K562 (cell line): ENCODE measurements at regions not wholly inside any gene's neighbourhood (a gene's known extent, or its start where the extent isn't known, plus 50 kb on each side); places are given as distances from the start of the nearest gene placed in this dataset.

Experiments used
- ATAC-seq: fragments of 200-7000 bp; cut with Tn5 transposase; 3 replicates; pipeline ENCODE4 v1.9.1; 2020; ENCODE audit warnings: moderate library complexity
- BruUV-seq: library from RNA; stranded (reverse); fragments of 400-500 nt; replicated peaks from 2 replicates; lab custom pipeline; 2021; lab: Mats Ljungman, UMichigan
- CTCF ChIA-PET: fragments of 300-600 bp; formaldehyde crosslinking; extraction: SDS; loops from one replicate; lab custom pipeline; 2021; ENCODE audit warnings: low intra/inter-chr PET ratio; lab: Yijun Ruan, JAX
- POLR2A ChIA-PET: fragments of 300-600, 350-650 bp; sonication (Branson Sonifier 250); formaldehyde crosslinking; extraction: SDS; loops from one replicate; lab custom pipeline; 2021; ENCODE audit warnings: antibody characterized with exemption, inconsistent platforms; lab: Yijun Ruan, JAX
- DNase-seq, 4 experiments: peaks; one replicate each; pipeline versions ENCODE4 v3.0.0 to v3.0.0-alpha.2; 2011 to 2018; ENCODE audit warnings: low spot score in 3 of 4, mixed read lengths in 3 of 4; ENCODE audit errors: extremely low read depth in 1 of 4
- FAIRE-seq: peaks from 2 replicates; lab custom pipeline; 2011; peaks lifted over from hg19 to GRCh38; lab: Jason Lieb, UNC
- H2AFZ ChIP-seq: 2 replicates; pipeline ENCODE4 v1.6.0; 2011; ENCODE audit warnings: low read depth, low read length, control low read depth, inconsistent platforms
- H3K27ac ChIP-seq: fragments of 200-600 bp; 3 replicates; pipeline ENCODE4 v1.8.0; 2011; ENCODE audit warnings: low read depth, mild to moderate bottlenecking, control low read depth, inconsistent platforms, low read length, moderate library complexity, mixed read lengths; ENCODE audit errors: extremely low read depth
- H3K27me3 ChIP-seq, 2 experiments: fragments of 300-600 bp in 1 of 2; 2 replicates in 1 of 2; 3 replicates in 1 of 2; pipeline versions ENCODE4 v1.6.0 to v1.8.0; 2011; ENCODE audit warnings: inconsistent platforms in 2 of 2, low read length in 2 of 2, mild to moderate bottlenecking in 1 of 2, mixed read lengths in 1 of 2, moderate library complexity in 1 of 2; ENCODE audit not compliant: control insufficient read depth in 2 of 2, insufficient read depth in 2 of 2
- H3K36me3 ChIP-seq: fragments of 300-600 bp; 3 replicates; pipeline ENCODE4 v1.8.0; 2011; ENCODE audit warnings: mild to moderate bottlenecking, low read length, inconsistent platforms; ENCODE audit not compliant: control insufficient read depth, insufficient read depth
- H3K4me1 ChIP-seq, 2 experiments: fragments of 200-600 bp in 1 of 2; replicated peaks in 1 of 2; 2 replicates in 1 of 2; 3 replicates in 1 of 2; pipeline versions ENCODE4 v1.5.1 to v1.8.0; 2011; ENCODE audit warnings: inconsistent platforms in 2 of 2, low read length in 2 of 2, mild to moderate bottlenecking in 1 of 2, mixed read lengths in 1 of 2, moderate library complexity in 1 of 2; ENCODE audit not compliant: control insufficient read depth in 2 of 2, insufficient read depth in 2 of 2
- H3K4me2 ChIP-seq: 2 replicates; pipeline ENCODE4 v1.6.1; 2011; ENCODE audit warnings: low read length, control low read depth, inconsistent platforms, mixed read lengths; ENCODE audit not compliant: insufficient read depth
- H3K4me3 ChIP-seq: fragments of 200-600 bp; sonication (generic), shearing (Covaris generic); 2 replicates; pipeline ENCODE4 v1.5.1; 2016; ENCODE audit warnings: control low read depth, inconsistent platforms
- H3K79me2 ChIP-seq: fragments of 200-600 bp; 3 replicates; pipeline ENCODE4 v1.8.0; 2011; ENCODE audit warnings: low read length, inconsistent platforms; ENCODE audit not compliant: control insufficient read depth, insufficient read depth
- H3K9ac ChIP-seq, 2 experiments: 2 replicates each; pipeline versions ENCODE4 v1.6.0 to v1.6.1; 2011; ENCODE audit warnings: low read depth in 2 of 2, low read length in 2 of 2, control low read depth in 1 of 2, inconsistent platforms in 1 of 2, mild to moderate bottlenecking in 1 of 2, mixed read lengths in 1 of 2; ENCODE audit not compliant: insufficient read depth in 1 of 2
- H3K9me1 ChIP-seq: one replicate; pipeline ENCODE4 v1.6.0; 2011; ENCODE audit warnings: inconsistent platforms, mild to moderate bottlenecking, low read length, moderate library complexity; ENCODE audit not compliant: control insufficient read depth, insufficient read depth
- H3K9me3 ChIP-seq: replicated peaks from 2 replicates; pipeline ENCODE4 v1.5.1; 2011; ENCODE audit warnings: low read depth, low read length, inconsistent platforms; ENCODE audit not compliant: control insufficient read depth, insufficient read depth
- H4K20me1 ChIP-seq: replicated peaks from 2 replicates; pipeline ENCODE4 v1.6.1; 2011; ENCODE audit warnings: low read length, inconsistent platforms, mixed read lengths; ENCODE audit not compliant: control insufficient read depth, insufficient read depth
- CREBBP ChIP-seq: IDR thresholded peaks from one replicate; pipeline ENCODE4 v1.6.1; 2012; ENCODE audit warnings: low read depth, mild to moderate bottlenecking, control low read depth, inconsistent platforms, low read length
- DIDO1 ChIP-seq: fragments of 450-650 bp; IDR thresholded peaks from 2 replicates; pipeline ENCODE4 v1.6.1; 2016; ENCODE audit warnings: low read depth, missing biosample characterization, missing genetic modification characterization
- HDAC6 ChIP-seq: IDR thresholded peaks from 2 replicates; pipeline ENCODE4 v1.6.1; 2012; ENCODE audit warnings: low read depth, mild to moderate bottlenecking, control low read depth, inconsistent platforms, low read length, moderate library complexity
- HLTF ChIP-seq: fragments of 450-650 bp; IDR thresholded peaks from 2 replicates; pipeline ENCODE4 v1.6.1; 2016
- PRMT5 ChIP-seq: sonication (generic); formaldehyde crosslinking; IDR thresholded peaks from 2 replicates; pipeline ENCODE4 v1.5.0; 2020; ENCODE audit warnings: missing genetic modification reagents
- RFX1 ChIP-seq: fragments of 450-650 bp; IDR thresholded peaks from 2 replicates; pipeline ENCODE4 v1.6.1; 2016; ENCODE audit warnings: mild to moderate bottlenecking, moderate library complexity
- TEAD2 ChIP-seq: fragments of 450-650 bp; IDR thresholded peaks from 2 replicates; pipeline ENCODE4 v1.6.1; 2016; ENCODE audit warnings: missing genetic modification characterization, control low read depth, missing compliant biosample characterization
- XRCC3 ChIP-seq: fragments of 450-650 bp; IDR thresholded peaks from 2 replicates; pipeline ENCODE4 v1.6.1; 2017; ENCODE audit warnings: mild to moderate bottlenecking, moderate library complexity
- ZBTB2 ChIP-seq: fragments of 450-650 bp; IDR thresholded peaks from 2 replicates; pipeline ENCODE4 v1.6.1; 2016; ENCODE audit warnings: antibody characterized with exemption
- ZNF354B ChIP-seq: fragments of 250-450 bp; sonication (Bioruptor Pico); IDR thresholded peaks from 2 replicates; pipeline ENCODE4 v1.4.0; 2020
- ZNF41 ChIP-seq: fragments of 250-450 bp; sonication (Bioruptor Pico); conservative IDR thresholded peaks from 2 replicates; pipeline ENCODE4 v1.4.0; 2020; ENCODE audit warnings: mild to moderate bottlenecking
- WGBS: fragments of 100-300 bp; shearing (Covaris generic); methylation state at CpG from one replicate; pipeline ENCODE4 v1.1.6; 2016; ENCODE audit warnings: low coverage, mixed read lengths; ENCODE audit not compliant: insufficient coverage; ENCODE audit errors: missing lambda C conversion rate; 5-methylcytosine and 5-hydroxymethylcytosine counted together
- in situ Hi-C: fragments of 300-500 bp; cut with MboI; formaldehyde crosslinking; loops from 4 replicates; pipeline ENCODE4 v1.15.0; 2018; ENCODE audit warnings: inconsistent platforms, mixed read lengths
- intact Hi-C: fragments of 100-400 bp; cut with micrococcal nuclease; formaldehyde crosslinking; loops from 2 replicates; pipeline ENCODE4 v1.14.2; 2022
- TF ChIP-seq, protein P1 (sequence below), 3 experiments: IDR thresholded peaks in 2 of 3; conservative IDR thresholded peaks in 1 of 3; 2 replicates each; pipeline ENCODE4 v1.5.1; 2011 to 2012; ENCODE audit warnings: low read length in 3 of 3, mild to moderate bottlenecking in 3 of 3, control low read depth in 2 of 3, improper control_type of control experiment in 1 of 3, inconsistent platforms in 1 of 3, low read depth in 1 of 3, mixed read lengths in 1 of 3, moderate library complexity in 1 of 3; ENCODE audit not compliant: insufficient read depth in 2 of 3
- TF ChIP-seq, protein P2 (sequence below): fragments of 450-650 bp; conservative IDR thresholded peaks from 2 replicates; pipeline ENCODE4 v1.6.1; 2016; ENCODE audit warnings: missing genetic modification characterization, low read depth, mild to moderate bottlenecking, control low read depth, missing compliant biosample characterization

DNA sequence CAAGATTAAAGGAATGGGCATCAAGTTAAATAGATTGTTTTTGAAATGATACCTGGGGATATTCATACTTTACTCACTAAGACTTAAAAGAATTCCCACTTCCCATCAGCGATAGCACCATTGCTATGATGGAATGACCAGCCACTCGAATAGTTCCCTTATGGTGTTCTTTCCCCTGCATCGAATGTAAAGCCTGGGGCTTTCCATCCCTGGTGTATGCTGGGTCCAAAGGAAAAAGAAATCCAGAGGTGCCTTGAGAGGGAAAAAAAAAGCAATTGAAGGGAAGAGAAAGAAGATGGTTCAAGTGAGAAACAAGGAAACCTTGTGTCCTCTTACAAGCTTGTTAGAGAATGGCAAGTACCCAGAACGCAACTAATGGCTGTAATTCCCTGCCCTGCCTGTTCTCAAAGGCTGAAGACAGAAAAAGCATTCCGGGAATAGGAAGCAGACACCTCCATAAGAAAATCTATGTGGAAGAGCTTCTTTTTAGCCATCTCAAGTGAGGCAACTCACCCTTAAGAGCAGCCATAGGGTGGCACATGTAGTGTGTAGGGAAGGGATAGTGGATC lies 351.1 kb upstream of the DAB2 start:
- no peaks in the 10 kb centered on the region for H3K4me1 ChIP-seq
- no peaks in the 10 kb centered on the region for H3K36me3 ChIP-seq
- H3K9ac ChIP-seq: no peak overlapping the region
- TF ChIP-seq DIDO1 (tag) (no peak), HDAC6 (no peak), ZBTB2 (no peak), PRMT5 (no peak), HLTF (no peak), TEAD2 (no peak), XRCC3 (no peak), ZNF354B (CRISPR knock-in tag) (no peak), ZNF41 (no peak), CREBBP (no peak), RFX1 (no peak)
- TF ChIP-seq, protein P1, sequence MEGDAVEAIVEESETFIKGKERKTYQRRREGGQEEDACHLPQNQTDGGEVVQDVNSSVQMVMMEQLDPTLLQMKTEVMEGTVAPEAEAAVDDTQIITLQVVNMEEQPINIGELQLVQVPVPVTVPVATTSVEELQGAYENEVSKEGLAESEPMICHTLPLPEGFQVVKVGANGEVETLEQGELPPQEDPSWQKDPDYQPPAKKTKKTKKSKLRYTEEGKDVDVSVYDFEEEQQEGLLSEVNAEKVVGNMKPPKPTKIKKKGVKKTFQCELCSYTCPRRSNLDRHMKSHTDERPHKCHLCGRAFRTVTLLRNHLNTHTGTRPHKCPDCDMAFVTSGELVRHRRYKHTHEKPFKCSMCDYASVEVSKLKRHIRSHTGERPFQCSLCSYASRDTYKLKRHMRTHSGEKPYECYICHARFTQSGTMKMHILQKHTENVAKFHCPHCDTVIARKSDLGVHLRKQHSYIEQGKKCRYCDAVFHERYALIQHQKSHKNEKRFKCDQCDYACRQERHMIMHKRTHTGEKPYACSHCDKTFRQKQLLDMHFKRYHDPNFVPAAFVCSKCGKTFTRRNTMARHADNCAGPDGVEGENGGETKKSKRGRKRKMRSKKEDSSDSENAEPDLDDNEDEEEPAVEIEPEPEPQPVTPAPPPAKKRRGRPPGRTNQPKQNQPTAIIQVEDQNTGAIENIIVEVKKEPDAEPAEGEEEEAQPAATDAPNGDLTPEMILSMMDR (IDR thresholded peaks at IDR 0.05 in 2 of 3, conservative IDR thresholded peaks at IDR 0.05 in 1 of 3; ENCODE audit: insufficient read depth in 2 of 3, low read depth in 1 of 3, low read length in 3 of 3): no peak
- TF ChIP-seq, protein P2, sequence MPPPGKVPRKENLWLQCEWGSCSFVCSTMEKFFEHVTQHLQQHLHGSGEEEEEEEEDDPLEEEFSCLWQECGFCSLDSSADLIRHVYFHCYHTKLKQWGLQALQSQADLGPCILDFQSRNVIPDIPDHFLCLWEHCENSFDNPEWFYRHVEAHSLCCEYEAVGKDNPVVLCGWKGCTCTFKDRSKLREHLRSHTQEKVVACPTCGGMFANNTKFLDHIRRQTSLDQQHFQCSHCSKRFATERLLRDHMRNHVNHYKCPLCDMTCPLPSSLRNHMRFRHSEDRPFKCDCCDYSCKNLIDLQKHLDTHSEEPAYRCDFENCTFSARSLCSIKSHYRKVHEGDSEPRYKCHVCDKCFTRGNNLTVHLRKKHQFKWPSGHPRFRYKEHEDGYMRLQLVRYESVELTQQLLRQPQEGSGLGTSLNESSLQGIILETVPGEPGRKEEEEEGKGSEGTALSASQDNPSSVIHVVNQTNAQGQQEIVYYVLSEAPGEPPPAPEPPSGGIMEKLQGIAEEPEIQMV: no peak
- no peaks in the 10 kb centered on the region for H3K9me1 ChIP-seq
- no peak for DNase-seq
- H2AFZ ChIP-seq: no peak overlapping the region
- intact Hi-C loops: no loop called here
- 0% methylated on average over 5 of the region's 5 CpGs for WGBS
- H3K4me3 ChIP-seq: no peak overlapping the region
- H3K4me2 ChIP-seq: no peak overlapping the region
- no peaks in the 10 kb centered on the region for H3K79me2 ChIP-seq
- H3K27me3 ChIP-seq: no peaks in the 10 kb centered on the region
- no peak overlapping the region for H3K27ac ChIP-seq
- no peaks in the 10 kb centered on the region for H4K20me1 ChIP-seq
- FAIRE-seq: no peak
- POLR2A ChIA-PET: no interaction called here
- H3K9me3 ChIP-seq: no peaks in the 10 kb centered on the region
- no TSS peak for BruUV-seq
- CTCF ChIA-PET: no interaction called here
- ATAC-seq: no peak
- in situ Hi-C loops: no loop called here
